ENCODE measurements at regions not wholly inside any gene's neighbourhood (a gene's known extent, or its start where the extent isn't known, plus 50 kb on each side); places are given as distances from the start of the nearest gene placed in this dataset.

DNA sequence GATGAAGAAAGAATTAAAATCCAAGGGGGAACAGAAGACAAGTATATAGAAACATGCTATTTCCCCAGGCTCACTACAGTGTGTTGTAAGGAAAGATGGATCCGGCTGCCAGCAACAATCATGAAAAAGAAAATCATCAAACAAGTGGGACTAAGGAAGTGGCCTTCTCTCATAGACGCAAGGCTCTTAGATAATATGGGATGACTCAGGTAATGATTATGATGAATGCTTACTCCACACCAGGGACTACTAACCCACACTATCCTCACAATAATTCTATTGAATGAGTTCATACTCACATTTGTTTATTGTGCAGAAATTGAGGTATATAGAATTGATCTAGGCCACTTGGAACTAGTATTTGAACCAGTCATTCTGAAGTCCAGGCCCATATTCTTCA, 111.2 kb upstream of the BET1 start:
- Histone ChIP-seq H3K4me3 (no peak overlapping the region), H3K4me2 (no peak overlapping the region), H3K4me1 (no peaks in the 10 kb centered on the region), H3K27ac (no peak overlapping the region), H3K9me3 (no peaks in the 10 kb centered on the region)
- ATAC-seq (no peak), FAIRE-seq (no peak), DNase-seq (ENCODE audit: low read depth in 1 of 2, low spot score in 1 of 2) (no peak)
- POLR2A ChIA-PET: no interaction called here
- CTCF ChIA-PET: interaction anchor here (0.5 kb wide), 1 partner anchor 16 kb away, joined by 3 read pairs; no protein-coding TSS in a partner anchor
- 89% methylated on average over 2 of the region's 2 CpGs for WGBS (ENCODE audit: missing lambda C conversion rate)
- TF ChIP-seq NR3C1 (IDR thresholded peaks at IDR 0.05): no peak
- no peak for TF ChIP-seq HOXB13 (CRISPR knock-in tag; IDR thresholded peaks at IDR 0.05; ENCODE audit: low read depth)
- TF ChIP-seq RFX5 (IDR thresholded peaks at IDR 0.05): no peak
- TF ChIP-seq, protein P1, sequence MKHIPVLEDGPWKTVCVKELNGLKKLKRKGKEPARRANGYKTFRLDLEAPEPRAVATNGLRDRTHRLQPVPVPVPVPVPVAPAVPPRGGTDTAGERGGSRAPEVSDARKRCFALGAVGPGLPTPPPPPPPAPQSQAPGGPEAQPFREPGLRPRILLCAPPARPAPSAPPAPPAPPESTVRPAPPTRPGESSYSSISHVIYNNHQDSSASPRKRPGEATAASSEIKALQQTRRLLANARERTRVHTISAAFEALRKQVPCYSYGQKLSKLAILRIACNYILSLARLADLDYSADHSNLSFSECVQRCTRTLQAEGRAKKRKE (CRISPR knock-in tag; IDR thresholded peaks at IDR 0.05; ENCODE audit: low read depth): no peak
- TF ChIP-seq, protein P2, sequence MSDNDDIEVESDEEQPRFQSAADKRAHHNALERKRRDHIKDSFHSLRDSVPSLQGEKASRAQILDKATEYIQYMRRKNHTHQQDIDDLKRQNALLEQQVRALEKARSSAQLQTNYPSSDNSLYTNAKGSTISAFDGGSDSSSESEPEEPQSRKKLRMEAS (IDR thresholded peaks at IDR 0.05): no peak
- no peak for TF ChIP-seq POLR2AphosphoS2 (conservative IDR thresholded peaks at IDR 0.05; ENCODE audit: low read length)
- TF ChIP-seq USF2 (IDR thresholded peaks at IDR 0.05): no peak
- TF ChIP-seq ZSCAN20 (CRISPR knock-in tag; IDR thresholded peaks at IDR 0.05): no peak
- TF ChIP-seq HDAC2 (IDR thresholded peaks at IDR 0.05): no peak
- no peak for TF ChIP-seq E2F6 (IDR thresholded peaks at IDR 0.05; ENCODE audit: borderline replicate concordance, low read depth)
- no peak for TF ChIP-seq JUNB (IDR thresholded peaks at IDR 0.05)
- no peak for TF ChIP-seq ZFP36 (IDR thresholded peaks at IDR 0.05; ENCODE audit: borderline replicate concordance, partially characterized antibody)

GRCh38 chr7:94123136-94123535, 119.0 kb upstream of the BET1 start:
- Histone ChIP-seq H3K4me3 (no peak overlapping the region), H3K4me2 (no peak overlapping the region), H3K9me3 (no peaks in the 10 kb centered on the region), H3K4me1 (no peaks in the 10 kb centered on the region), H3K27ac (peak overlapping the region in 1 of 2 experiments; percentile 18; a peak in 1 of 6 replicates)
- DNase-seq (ENCODE audit: low read depth in 1 of 2, low spot score in 1 of 2) (no peak), FAIRE-seq (no peak), ATAC-seq (no peak)
- TF ChIP-seq NR3C1 (IDR thresholded peaks at IDR 0.05): no peak
- TF ChIP-seq JUN (IDR thresholded peaks at IDR 0.05): no peak
- TF ChIP-seq EHF (CRISPR knock-in tag; IDR thresholded peaks at IDR 0.05): no peak
- no peak for TF ChIP-seq SREBF2 (IDR thresholded peaks at IDR 0.05)
- no peak for TF ChIP-seq HEYL (CRISPR knock-in tag; IDR thresholded peaks at IDR 0.05)
- TF ChIP-seq CBX8 (IDR thresholded peaks at IDR 0.05): no peak
- TF ChIP-seq GATA3 (IDR thresholded peaks at IDR 0.05; ENCODE audit: borderline replicate concordance): no peak
- TF ChIP-seq, protein P3, sequence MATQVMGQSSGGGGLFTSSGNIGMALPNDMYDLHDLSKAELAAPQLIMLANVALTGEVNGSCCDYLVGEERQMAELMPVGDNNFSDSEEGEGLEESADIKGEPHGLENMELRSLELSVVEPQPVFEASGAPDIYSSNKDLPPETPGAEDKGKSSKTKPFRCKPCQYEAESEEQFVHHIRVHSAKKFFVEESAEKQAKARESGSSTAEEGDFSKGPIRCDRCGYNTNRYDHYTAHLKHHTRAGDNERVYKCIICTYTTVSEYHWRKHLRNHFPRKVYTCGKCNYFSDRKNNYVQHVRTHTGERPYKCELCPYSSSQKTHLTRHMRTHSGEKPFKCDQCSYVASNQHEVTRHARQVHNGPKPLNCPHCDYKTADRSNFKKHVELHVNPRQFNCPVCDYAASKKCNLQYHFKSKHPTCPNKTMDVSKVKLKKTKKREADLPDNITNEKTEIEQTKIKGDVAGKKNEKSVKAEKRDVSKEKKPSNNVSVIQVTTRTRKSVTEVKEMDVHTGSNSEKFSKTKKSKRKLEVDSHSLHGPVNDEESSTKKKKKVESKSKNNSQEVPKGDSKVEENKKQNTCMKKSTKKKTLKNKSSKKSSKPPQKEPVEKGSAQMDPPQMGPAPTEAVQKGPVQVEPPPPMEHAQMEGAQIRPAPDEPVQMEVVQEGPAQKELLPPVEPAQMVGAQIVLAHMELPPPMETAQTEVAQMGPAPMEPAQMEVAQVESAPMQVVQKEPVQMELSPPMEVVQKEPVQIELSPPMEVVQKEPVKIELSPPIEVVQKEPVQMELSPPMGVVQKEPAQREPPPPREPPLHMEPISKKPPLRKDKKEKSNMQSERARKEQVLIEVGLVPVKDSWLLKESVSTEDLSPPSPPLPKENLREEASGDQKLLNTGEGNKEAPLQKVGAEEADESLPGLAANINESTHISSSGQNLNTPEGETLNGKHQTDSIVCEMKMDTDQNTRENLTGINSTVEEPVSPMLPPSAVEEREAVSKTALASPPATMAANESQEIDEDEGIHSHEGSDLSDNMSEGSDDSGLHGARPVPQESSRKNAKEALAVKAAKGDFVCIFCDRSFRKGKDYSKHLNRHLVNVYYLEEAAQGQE (IDR thresholded peaks at IDR 0.05): no peak
- TF ChIP-seq, protein P4, sequence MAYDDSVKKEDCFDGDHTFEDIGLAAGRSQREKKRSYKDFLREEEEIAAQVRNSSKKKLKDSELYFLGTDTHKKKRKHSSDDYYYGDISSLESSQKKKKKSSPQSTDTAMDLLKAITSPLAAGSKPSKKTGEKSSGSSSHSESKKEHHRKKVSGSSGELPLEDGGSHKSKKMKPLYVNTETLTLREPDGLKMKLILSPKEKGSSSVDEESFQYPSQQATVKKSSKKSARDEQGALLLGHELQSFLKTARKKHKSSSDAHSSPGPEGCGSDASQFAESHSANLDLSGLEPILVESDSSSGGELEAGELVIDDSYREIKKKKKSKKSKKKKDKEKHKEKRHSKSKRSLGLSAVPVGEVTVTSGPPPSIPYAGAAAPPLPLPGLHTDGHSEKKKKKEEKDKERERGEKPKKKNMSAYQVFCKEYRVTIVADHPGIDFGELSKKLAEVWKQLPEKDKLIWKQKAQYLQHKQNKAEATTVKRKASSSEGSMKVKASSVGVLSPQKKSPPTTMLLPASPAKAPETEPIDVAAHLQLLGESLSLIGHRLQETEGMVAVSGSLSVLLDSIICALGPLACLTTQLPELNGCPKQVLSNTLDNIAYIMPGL (CRISPR knock-in tag; IDR thresholded peaks at IDR 0.05; ENCODE audit: borderline replicate concordance): no peak
- TF ChIP-seq HOXA7 (CRISPR knock-in tag; IDR thresholded peaks at IDR 0.05): no peak
- TF ChIP-seq, protein P5, sequence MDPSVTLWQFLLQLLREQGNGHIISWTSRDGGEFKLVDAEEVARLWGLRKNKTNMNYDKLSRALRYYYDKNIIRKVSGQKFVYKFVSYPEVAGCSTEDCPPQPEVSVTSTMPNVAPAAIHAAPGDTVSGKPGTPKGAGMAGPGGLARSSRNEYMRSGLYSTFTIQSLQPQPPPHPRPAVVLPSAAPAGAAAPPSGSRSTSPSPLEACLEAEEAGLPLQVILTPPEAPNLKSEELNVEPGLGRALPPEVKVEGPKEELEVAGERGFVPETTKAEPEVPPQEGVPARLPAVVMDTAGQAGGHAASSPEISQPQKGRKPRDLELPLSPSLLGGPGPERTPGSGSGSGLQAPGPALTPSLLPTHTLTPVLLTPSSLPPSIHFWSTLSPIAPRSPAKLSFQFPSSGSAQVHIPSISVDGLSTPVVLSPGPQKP (IDR thresholded peaks at IDR 0.05; ENCODE audit: low read depth, low read length): no peak
- no peak for TF ChIP-seq POLR2AphosphoS2 (conservative IDR thresholded peaks at IDR 0.05; ENCODE audit: low read length)
- no peak for TF ChIP-seq HDAC2 (IDR thresholded peaks at IDR 0.05)
- no peak for TF ChIP-seq PHF8 (IDR thresholded peaks at IDR 0.05; ENCODE audit: borderline replicate concordance, low read depth)
- TF ChIP-seq RFX5 (IDR thresholded peaks at IDR 0.05): no peak
- TF ChIP-seq, protein P1 (CRISPR knock-in tag; IDR thresholded peaks at IDR 0.05; ENCODE audit: low read depth): no peak
- TF ChIP-seq RNF2 (IDR thresholded peaks at IDR 0.05; ENCODE audit: borderline replicate concordance, low read depth): no peak
- TF ChIP-seq FOXS1 (CRISPR knock-in tag; IDR thresholded peaks at IDR 0.05): no peak
- POLR2A ChIA-PET: no interaction called here
- 65% methylated on average over 1 of the region's 1 CpG for WGBS (ENCODE audit: missing lambda C conversion rate)
- CTCF ChIA-PET: interaction anchor here (0.9 kb wide), 1 partner anchor 35 kb away, joined by 3 read pairs; no protein-coding TSS in a partner anchor
